Endothelial cell of umbilical vein (primary cell): ENCODE measurements at regions not wholly inside any gene's neighbourhood (a gene's known extent, or its start where the extent isn't known, plus 50 kb on each side); places are given as distances from the start of the nearest gene placed in this dataset.

Source experiments
- BruUV-seq: library from RNA; stranded (reverse); fragments of 400-500 nt; replicated peaks from 2 replicates; lab custom pipeline; 2021; lab: Mats Ljungman, UMichigan
- CTCF ChIA-PET: fragments of 300-600, 350-600 bp; sonication (Branson Sonifier 250); formaldehyde crosslinking; loops from one replicate; lab custom pipeline; 2021; ENCODE audit warnings: antibody characterized with exemption, inconsistent platforms; lab: Charles Lee
- POLR2A ChIA-PET: fragments of 300-600, 350-600 bp; sonication (Branson Sonifier 250); formaldehyde crosslinking; loops from one replicate; lab custom pipeline; 2021; ENCODE audit warnings: antibody characterized with exemption, inconsistent platforms; lab: Charles Lee
- DNase-seq: peaks from one replicate; pipeline ENCODE4 v3.0.0-alpha.2; 2011; ENCODE audit warnings: low read depth, low spot score
- FAIRE-seq: peaks from 2 replicates; lab custom pipeline; 2011; peaks lifted over from hg19 to GRCh38; lab: Jason Lieb, UNC
- H2AFZ ChIP-seq: 2 replicates; pipeline ENCODE4 v1.6.0; 2012; ENCODE audit warnings: low read depth, low read length, control low read depth, inconsistent platforms
- H3K27ac ChIP-seq: 2 replicates; pipeline ENCODE4 v1.5.1; 2011; ENCODE audit warnings: low read depth, mild to moderate bottlenecking, control low read depth, low read length, moderate library complexity; ENCODE audit not compliant: insufficient read depth
- H3K27me3 ChIP-seq, 2 experiments: 2 replicates each; pipeline versions ENCODE4 v1.6.0 to v1.6.1; 2011; ENCODE audit warnings: low read length in 2 of 2, mixed read lengths in 1 of 2; ENCODE audit not compliant: control insufficient read depth in 2 of 2, insufficient read depth in 2 of 2
- H3K36me3 ChIP-seq, 2 experiments: 2 replicates in 1 of 2; 3 replicates in 1 of 2; pipeline ENCODE4 v1.5.1; 2011; ENCODE audit warnings: low read length in 2 of 2, mild to moderate bottlenecking in 1 of 2, moderate library complexity in 1 of 2; ENCODE audit not compliant: control insufficient read depth in 2 of 2, insufficient read depth in 2 of 2; ENCODE audit errors: extremely low read depth in 1 of 2
- H3K4me1 ChIP-seq: 3 replicates; pipeline ENCODE4 v1.5.1; 2011; ENCODE audit warnings: mild to moderate bottlenecking, low read length; ENCODE audit not compliant: control insufficient read depth, insufficient read depth; ENCODE audit errors: extremely low read depth
- H3K4me2 ChIP-seq: 2 replicates; pipeline ENCODE4 v1.6.1; 2011; ENCODE audit warnings: low read length, control low read depth, mixed read lengths; ENCODE audit not compliant: insufficient read depth
- H3K4me3 ChIP-seq, 3 experiments: fragments of 200-600 bp in 1 of 3; sonication (generic), shearing (Covaris generic) in 1 of 3; replicated peaks in 1 of 3; 2 replicates each; pipeline ENCODE4 v1.5.1; 2011 to 2016; ENCODE audit warnings: control low read depth in 3 of 3, low read length in 3 of 3, mild to moderate bottlenecking in 2 of 3, inconsistent platforms in 1 of 3, low read depth in 1 of 3, moderate library complexity in 1 of 3; ENCODE audit not compliant: insufficient read depth in 1 of 3
- H3K79me2 ChIP-seq: 2 replicates; pipeline ENCODE4 v1.6.0; 2012; ENCODE audit warnings: low read length, inconsistent platforms; ENCODE audit not compliant: control insufficient read depth, insufficient read depth
- H3K9ac ChIP-seq: replicated peaks from 2 replicates; pipeline ENCODE3; 2011; ENCODE audit warnings: low read length, control low read depth; ENCODE audit not compliant: insufficient read depth; ENCODE audit errors: extremely low read depth
- H3K9me1 ChIP-seq: replicated peaks from 3 replicates; pipeline ENCODE4 v1.6.0; 2011; ENCODE audit warnings: mild to moderate bottlenecking, low read length; ENCODE audit not compliant: control insufficient read depth, insufficient read depth; ENCODE audit errors: extremely low read depth
- H3K9me3 ChIP-seq: replicated peaks from 2 replicates; pipeline ENCODE4 v1.5.1; 2012; ENCODE audit warnings: low read length, inconsistent platforms; ENCODE audit not compliant: control insufficient read depth, insufficient read depth
- H4K20me1 ChIP-seq: replicated peaks from 2 replicates; pipeline ENCODE3; 2011; ENCODE audit warnings: mild to moderate bottlenecking, low read length; ENCODE audit not compliant: control insufficient read depth, insufficient read depth; ENCODE audit errors: extremely low read depth
- CTCF ChIP-seq, 2 donors: IDR thresholded peaks; 1 replicate in 1 of 2; 2 replicates in 1 of 2; pipeline ENCODE4 v1.5.1; 2011; ENCODE audit warnings: low read length in 2 of 2, mild to moderate bottlenecking in 2 of 2, moderate library complexity in 2 of 2, control low read depth in 1 of 2, inconsistent platforms in 1 of 2, low read depth in 1 of 2; ENCODE audit not compliant: insufficient read depth in 1 of 2; ENCODE audit errors: extremely low read depth in 1 of 2
- EZH2 ChIP-seq: IDR thresholded peaks from 2 replicates; pipeline ENCODE4 v1.6.1; 2012; ENCODE audit warnings: borderline replicate concordance, low read depth, mild to moderate bottlenecking, moderate library complexity, low read length, inconsistent platforms; ENCODE audit not compliant: severe bottlenecking
- FOS ChIP-seq: IDR thresholded peaks from 2 replicates; pipeline ENCODE4 v1.6.1; 2011; ENCODE audit warnings: mild to moderate bottlenecking, low read length, moderate library complexity, borderline replicate concordance; ENCODE audit not compliant: insufficient read depth
- GATA2 ChIP-seq: IDR thresholded peaks from 2 replicates; pipeline ENCODE4 v1.7.0; 2011; ENCODE audit warnings: low read depth, mild to moderate bottlenecking, moderate library complexity, mixed read lengths, low read length; ENCODE audit not compliant: insufficient read length, insufficient read depth
- JUN ChIP-seq: IDR thresholded peaks from 2 replicates; pipeline ENCODE4 v1.6.1; 2011; ENCODE audit warnings: borderline replicate concordance, low read depth; ENCODE audit not compliant: insufficient read length, insufficient read depth
- MAX ChIP-seq: IDR thresholded peaks from 2 replicates; pipeline ENCODE4 v1.6.1; 2011; ENCODE audit not compliant: insufficient read depth, insufficient read length
- MYC ChIP-seq: IDR thresholded peaks from one replicate; pipeline ENCODE4 v1.6.1; 2011; ENCODE audit warnings: mild to moderate bottlenecking, low read depth, low read length
- POLR2A ChIP-seq: IDR thresholded peaks from 2 replicates; pipeline ENCODE4 v1.6.1; 2012; ENCODE audit warnings: low read depth, mild to moderate bottlenecking, control low read depth, low read length
- POLR2AphosphoS5 ChIP-seq: IDR thresholded peaks from 2 replicates; pipeline ENCODE4 v1.6.1; 2012; ENCODE audit warnings: low read depth, mild to moderate bottlenecking, control low read depth, low read length, moderate library complexity; ENCODE audit not compliant: insufficient read depth
- dilution Hi-C: fragments of 300-500 bp; cut with MboI; formaldehyde crosslinking; loops from one replicate; pipeline ENCODE4 v1.15.0; 2019; ENCODE audit warnings: low sequenced_read_pairs; ENCODE audit not compliant: extremely low pct_ligation_motif_present
- intact Hi-C: fragments of 100-400 bp; cut with micrococcal nuclease; formaldehyde crosslinking; loops from one replicate; pipeline ENCODE4 v1.10.0; 2022

GRCh38 chr3:76582098-76582497 lies 457.8 kb upstream of the ROBO2 start:
- no peaks in the 10 kb centered on the region for H3K79me2 ChIP-seq
- no peak overlapping the region for H3K9ac ChIP-seq
- CTCF ChIA-PET = no interaction called here
- H3K27me3 ChIP-seq = no peaks in the 10 kb centered on the region
- FAIRE-seq (no peak), DNase-seq (no peak)
- no peak overlapping the region for H3K4me3 ChIP-seq
- H3K36me3 ChIP-seq = no peaks in the 10 kb centered on the region
- intact Hi-C loops = no loop called here
- TF ChIP-seq GATA2 = no peak
- no peak for TF ChIP-seq EZH2
- TF ChIP-seq POLR2A = no peak
- TF ChIP-seq MAX = no peak
- no peak for TF ChIP-seq MYC
- TF ChIP-seq POLR2AphosphoS5 = no peak
- TF ChIP-seq JUN = no peak
- no peak for TF ChIP-seq CTCF (IDR thresholded peaks at IDR 0.05; ENCODE audit: extremely low read depth in 1 of 2, insufficient read depth in 1 of 2, low read depth in 1 of 2, low read length in 2 of 2)
- no peak for TF ChIP-seq FOS
- POLR2A ChIA-PET = no interaction called here
- no peaks in the 10 kb centered on the region for H3K4me1 ChIP-seq
- H3K4me2 ChIP-seq = no peak overlapping the region
- no peak overlapping the region for H2AFZ ChIP-seq
- dilution Hi-C loops = no loop called here
- no peak overlapping the region for H3K27ac ChIP-seq
- no peaks in the 10 kb centered on the region for H3K9me3 ChIP-seq
- H3K9me1 ChIP-seq = no peaks in the 10 kb centered on the region
- no TSS peak for BruUV-seq
- H4K20me1 ChIP-seq = no peaks in the 10 kb centered on the region
